GM12874 (cell line): ENCODE measurements at regions not wholly inside any gene's neighbourhood (a gene's known extent, or its start where the extent isn't known, plus 50 kb on each side); places are given as distances from the start of the nearest gene placed in this dataset.

Experiments used
- TF ChIP-seq, protein P1 (sequence below): IDR thresholded peaks from 2 replicates; pipeline ENCODE4 v1.5.1; 2011; ENCODE audit warnings: low read depth, mild to moderate bottlenecking, control low read depth, low read length, moderate library complexity; ENCODE audit not compliant: insufficient read depth

DNA sequence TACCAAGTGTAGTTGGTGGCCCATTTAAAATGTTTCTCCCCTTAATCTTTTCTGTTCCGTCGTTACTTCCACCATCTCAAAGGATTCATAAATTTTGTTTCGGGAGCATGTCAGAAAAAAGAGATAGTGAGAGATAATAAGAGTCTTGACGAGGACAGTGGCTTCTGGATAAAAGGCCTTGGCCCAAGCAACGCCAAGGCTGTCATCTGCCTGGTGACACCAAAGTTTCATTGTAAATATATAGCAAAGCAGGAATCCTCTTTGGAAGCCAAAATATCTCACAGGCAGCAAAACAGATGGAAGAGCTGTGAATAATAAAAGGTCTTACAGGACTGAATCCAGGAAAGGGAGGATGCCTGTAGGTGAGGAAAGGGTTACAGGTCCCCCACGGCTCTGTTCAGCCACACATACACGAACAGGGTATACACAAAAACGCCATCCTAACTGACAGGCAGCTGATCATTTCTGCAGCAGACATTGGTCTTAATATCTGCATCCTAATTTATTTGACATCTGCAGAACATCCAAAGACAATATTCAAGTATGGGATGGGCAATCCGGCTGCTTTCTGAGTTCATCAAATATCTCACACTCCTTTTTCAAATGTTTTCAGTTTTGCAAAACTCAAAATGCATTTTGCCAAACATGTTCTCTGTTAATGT is 382.8 kb downstream of the OSR1 start:
- TF ChIP-seq, protein P1, sequence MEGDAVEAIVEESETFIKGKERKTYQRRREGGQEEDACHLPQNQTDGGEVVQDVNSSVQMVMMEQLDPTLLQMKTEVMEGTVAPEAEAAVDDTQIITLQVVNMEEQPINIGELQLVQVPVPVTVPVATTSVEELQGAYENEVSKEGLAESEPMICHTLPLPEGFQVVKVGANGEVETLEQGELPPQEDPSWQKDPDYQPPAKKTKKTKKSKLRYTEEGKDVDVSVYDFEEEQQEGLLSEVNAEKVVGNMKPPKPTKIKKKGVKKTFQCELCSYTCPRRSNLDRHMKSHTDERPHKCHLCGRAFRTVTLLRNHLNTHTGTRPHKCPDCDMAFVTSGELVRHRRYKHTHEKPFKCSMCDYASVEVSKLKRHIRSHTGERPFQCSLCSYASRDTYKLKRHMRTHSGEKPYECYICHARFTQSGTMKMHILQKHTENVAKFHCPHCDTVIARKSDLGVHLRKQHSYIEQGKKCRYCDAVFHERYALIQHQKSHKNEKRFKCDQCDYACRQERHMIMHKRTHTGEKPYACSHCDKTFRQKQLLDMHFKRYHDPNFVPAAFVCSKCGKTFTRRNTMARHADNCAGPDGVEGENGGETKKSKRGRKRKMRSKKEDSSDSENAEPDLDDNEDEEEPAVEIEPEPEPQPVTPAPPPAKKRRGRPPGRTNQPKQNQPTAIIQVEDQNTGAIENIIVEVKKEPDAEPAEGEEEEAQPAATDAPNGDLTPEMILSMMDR, result no peak

DNA sequence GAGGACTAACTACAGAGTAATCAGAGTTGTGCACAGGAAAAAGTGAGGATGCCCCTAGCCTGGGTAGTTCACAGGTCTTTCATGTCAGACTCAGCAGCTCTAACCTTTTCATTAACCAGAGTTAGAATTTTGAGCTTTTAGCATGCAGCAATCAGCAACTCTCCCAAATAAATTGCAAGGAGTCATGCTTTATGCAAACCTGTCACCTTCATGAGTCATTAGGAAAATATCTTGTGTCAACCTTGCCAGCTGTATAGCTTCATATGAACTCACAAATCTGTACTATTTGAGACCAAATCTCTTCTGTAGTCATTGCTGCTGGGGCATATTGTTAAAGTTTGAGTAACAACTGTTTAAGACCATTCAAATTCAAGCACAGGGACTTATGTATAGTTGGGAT is 382.3 kb upstream of the NT5C1B start:
- TF ChIP-seq, protein P1, result no peak

DNA sequence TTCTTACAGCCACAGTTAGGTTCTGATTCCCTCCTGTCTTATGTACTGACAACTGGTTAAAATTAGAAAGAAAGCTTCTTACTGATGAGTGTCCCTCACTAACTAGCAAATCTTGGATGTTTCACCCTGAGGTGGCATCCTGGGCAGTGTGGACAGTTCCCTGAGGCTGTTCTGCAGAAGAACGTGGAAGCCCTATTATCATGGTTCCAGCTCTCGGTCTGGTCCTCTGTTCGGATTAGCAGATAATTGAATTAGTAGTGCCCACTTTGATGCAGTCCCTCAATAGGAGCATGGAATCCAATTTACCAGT is 381.7 kb upstream of the NT5C1B start:
- TF ChIP-seq, protein P1, result no peak

DNA sequence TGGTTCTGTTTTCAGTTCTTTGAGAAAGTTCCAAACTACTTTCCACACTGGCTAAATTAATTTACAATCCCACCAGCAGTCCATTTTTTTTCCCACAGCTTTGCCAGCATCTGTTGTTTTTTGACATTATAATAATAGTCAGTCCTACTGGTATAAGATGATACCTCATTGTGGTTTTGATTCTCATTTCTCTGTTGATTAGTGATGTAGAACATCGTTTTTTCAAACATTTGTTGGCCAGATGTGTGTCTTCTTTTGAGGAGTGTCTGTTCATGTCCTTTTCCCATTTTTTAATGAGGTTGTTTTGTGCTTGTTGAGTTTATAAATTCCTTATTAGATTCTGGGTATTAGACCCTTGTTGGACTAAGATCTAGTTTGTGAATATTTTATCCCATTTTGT is 376.8 kb upstream of the NT5C1B start:
- TF ChIP-seq, protein P1, result no peak

DNA sequence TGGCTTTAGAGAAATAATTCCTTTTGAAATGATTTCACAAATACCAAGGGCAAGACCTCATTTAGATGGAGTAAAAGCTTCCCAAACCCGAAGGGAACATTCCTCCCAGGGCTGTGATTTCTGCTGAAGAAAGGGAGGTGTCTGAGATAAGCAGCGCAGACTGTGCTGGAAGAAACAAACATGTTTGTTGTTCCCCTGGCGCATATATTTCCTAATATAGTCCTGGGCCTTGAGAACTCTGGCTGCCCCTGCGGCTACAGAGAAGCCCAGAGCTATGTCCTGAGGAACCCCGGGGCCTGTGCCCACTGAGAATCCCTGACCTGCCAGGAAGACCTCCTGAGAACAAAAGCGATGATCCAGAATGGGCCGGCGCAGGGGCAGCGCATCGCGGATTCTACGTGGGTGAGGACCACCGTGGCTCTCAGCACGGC is 372.6 kb upstream of the NT5C1B start:
- TF ChIP-seq, protein P1, result no peak

DNA sequence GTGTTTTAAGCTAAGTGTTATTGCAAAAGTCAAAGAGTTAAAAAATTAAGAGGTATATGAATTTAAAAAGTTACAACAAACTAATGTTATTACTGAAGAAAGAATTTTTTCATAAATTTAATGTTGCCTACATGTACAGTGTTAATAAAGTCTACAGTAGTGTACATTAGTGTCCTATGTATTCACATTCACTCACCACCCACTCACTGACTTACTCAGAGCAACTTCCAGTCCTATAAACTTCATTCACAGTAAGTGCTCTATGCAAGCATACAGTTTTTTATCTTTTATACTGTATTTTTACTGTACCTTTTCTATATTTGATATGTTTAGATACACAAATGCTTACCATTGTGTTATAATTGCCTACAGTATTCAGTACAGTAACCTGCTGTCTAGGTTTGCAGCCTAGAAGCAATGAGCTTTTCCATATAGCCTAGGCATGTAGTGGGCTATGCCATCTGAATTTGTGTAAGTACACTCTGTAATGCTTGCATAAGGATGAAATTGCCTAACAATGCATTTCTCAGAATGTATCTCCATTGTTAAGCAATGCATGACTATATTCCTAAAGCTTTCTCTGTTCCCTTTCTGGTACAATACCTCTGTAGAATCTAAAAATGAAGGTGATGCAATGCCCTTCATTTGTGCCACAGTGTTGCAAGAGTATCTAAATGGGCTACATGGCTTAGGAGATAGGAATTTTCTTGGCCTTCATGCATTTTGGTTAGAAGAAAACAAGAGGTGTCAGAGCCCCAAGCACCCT is 370.8 kb upstream of the NT5C1B start:
- TF ChIP-seq, protein P1, result no peak

DNA sequence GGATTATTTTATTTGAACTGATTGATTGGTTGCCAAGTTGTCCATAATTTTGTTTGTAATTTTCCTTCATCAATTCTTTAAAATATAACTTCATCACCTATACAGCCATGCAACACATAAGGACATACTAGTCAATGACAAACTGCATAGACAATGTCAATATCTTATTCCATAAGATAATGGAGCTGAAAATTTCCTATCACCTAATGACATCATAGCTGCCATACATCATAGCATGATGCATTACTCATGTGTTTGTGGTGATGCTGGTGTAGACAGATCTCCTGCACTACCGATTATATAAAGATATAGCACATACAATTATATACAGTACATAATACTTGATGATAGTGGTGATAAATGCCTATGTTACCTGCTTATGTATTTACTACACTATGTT is 369.8 kb upstream of the NT5C1B start:
- TF ChIP-seq, protein P1, result no peak
